ENCODE measurements at regions not wholly inside any gene's neighbourhood (a gene's known extent, or its start where the extent isn't known, plus 50 kb on each side); places are given as distances from the start of the nearest gene placed in this dataset.

DNA sequence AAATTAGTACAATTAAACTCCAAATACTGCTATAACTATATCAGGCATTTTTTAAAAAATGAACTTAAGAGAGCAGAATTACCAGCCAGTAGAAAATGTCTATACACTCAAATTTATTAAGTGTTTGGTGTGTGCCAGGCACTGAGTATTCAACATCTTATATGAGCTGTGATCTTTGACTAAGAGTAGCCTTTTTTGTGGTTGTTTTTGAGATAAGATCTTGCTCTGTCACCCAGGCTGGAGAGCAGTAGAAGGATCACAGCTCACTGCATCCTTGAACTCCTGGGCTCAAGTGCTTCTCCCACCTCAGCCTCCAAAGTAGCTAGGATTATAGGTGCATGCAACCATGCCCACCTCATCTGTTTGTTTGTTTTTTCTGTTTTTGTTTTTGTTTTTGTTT, 102.5 kb upstream of the CELF2 start:
- in situ Hi-C loops (cut with MboI; ENCODE audit: low sequenced_read_pairs) = no loop called here

DNA sequence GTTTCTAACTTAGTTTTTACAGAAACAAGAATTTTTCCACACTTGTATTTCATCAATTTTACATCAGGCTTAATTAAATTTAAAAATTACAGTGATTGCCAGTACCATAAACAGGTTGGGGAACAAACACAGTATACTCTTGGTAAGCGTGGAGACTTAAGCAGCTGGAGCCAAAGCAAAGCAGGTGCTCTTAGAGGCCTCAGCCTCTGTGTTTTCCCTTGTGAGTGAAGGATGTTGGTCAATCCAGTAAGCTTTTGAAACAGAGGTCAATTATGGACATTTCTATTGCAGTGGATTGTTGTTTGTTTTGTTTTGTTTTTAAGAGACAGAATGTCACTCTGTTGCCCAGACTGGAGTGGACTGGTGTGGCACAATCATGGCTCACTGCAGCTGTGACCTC, 100.6 kb upstream of the CELF2 start:
- in situ Hi-C loops (cut with MboI; ENCODE audit: low sequenced_read_pairs) = no loop called here

DNA sequence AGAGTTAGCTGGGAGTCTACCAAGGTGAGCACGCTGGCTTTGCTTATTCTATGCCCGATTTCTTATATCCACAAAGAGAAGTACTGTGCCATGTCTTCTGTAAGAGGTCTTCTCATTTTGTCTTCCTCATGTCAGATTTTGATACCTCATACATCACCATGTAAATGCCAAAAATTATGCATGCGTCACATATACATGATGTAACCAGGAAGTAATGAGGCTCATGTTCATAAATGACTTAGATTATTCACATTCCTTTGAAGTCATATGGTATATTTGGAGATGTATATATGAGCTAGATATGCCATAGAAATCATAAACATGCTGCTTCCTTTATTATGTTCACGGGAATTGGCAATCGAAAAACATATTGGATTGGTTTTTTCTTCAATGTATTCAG, 97.7 kb upstream of the CELF2 start:
- in situ Hi-C loops (cut with MboI; ENCODE audit: low sequenced_read_pairs) = no loop called here

DNA sequence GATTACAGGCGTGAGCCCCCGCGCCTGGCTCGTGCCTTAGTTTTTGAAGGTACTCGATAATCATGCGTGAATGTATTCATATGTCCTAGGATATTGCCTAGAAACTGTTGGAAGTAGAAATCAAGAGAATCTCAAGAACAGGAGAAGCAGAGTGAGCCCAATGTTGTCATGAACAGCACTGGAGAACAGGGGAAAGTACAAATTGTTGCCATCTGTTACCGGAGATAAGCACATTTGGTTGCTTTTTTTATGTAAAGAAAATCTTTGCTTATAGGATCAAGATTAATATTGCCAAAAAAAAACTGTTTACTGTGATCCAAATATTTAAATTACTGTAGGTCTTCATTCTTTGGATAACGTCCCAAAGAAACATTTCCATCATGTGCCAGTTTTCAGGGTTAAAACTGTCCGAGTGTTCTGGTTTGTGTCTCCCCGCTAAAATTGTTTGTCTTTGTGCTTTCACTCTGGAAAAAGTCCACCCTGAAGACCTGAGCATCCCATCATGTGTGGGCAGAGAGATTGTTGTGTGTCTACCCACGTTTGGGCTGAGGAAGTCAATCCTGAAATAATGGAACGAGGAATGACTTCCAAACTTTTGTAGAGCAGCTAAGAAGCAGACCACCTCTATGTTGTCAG, 95.7 kb upstream of the CELF2 start:
- in situ Hi-C loops (cut with MboI; ENCODE audit: low sequenced_read_pairs) = no loop called here

DNA sequence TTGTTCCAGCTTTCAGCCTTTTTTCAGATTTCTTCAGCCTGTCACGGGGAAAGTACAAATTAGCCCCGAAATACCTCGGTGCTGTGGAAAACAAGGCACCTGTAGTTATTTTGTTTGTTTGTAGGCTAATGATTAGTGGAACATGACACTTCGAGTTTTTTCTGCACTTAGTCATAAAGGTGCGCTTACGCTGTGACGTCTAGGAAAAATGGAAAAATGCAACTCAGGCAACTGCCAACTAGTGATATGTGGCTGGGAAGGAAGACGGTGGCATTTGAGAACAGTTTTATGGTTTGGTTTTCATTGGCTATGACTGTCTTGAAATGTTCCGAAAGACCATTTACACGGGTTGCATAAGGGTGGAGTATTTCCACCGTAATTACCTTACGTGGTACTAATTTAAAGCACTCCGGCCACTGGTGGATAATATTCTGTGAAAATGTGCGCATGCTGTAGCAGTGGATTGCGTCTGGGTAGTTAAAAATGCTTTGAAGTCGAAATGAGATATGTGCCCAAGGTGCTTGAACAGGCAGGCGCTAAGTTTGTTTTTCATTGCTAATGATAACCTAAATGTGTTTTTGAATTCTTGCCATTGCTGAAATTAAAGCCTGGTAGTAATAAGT, 94.5 kb upstream of the CELF2 start:
- in situ Hi-C loops (cut with MboI; ENCODE audit: low sequenced_read_pairs) = no loop called here

DNA sequence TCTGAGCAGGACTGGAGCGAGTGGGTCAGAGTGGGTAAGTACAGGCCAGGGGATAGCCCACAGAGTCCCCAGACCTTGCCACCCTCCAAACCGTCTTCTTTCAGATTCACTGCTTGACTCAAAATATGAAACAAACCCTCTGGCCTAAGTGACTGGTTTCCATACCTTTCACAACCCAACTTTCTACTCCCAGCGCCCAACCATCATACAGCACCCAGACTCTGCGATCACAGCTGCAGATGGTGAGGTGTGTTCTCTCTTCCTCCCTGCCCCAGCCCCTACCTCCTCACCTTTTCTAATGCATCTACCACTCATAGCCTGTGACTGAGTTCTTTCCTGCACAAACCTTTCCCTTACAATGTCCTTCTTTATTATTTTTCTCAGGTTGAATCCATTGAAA, 92.0 kb upstream of the CELF2 start:
- in situ Hi-C loops (cut with MboI; ENCODE audit: low sequenced_read_pairs) = no loop called here

DNA sequence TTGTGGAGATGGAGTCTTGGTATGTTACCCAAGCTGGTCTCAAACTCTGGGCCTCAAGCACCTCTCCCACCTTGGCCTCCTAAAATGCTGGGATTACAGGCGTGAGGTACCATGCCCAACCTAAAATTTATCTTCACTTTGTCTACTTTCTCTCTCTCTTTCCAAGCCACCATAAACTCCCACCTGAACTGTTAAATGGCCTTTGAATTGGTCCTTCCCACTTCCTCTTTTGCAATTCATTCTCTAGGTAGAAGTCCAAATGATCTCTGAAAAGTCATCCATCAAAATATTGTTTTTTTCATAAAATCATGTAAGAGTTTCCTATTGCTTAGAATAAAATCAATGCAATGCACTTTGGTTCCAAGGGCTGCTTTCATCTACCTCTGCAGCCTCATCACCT, 90.1 kb upstream of the CELF2 start:
- in situ Hi-C loops (cut with MboI; ENCODE audit: low sequenced_read_pairs) = no loop called here

DNA sequence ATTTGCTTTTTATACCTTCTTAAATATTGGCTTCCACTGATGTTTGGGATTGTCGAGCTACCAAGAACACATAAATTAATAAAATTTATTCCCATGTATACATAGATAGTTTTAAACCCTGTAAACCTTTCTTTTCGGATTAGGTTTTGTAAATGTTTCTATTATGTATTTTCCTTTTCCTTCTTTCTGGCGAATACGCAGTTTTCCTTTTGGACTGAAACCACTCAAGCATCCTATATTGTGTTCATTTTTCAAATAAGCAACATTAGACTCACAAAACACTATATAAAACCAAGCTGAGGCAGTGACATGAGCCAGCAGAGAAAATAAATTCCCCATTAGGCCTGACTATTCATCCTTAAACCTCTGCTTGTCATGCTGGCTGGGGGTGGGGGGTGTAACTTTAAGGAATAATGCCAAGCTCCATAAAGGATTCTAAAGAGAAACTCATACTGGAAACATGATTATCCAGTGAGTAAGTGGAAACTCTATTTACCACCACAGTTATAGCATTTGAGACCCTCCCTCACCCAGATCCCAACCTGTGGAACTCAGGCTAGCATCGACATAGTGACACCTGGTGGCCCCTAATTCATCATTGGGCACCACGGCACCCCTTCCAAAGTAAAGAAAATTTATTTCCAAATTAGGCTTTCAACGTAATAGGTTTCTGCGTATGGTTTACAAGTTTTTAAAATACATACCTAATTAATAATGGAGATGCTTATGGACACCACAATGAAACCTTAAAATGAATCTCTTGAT, 86.5 kb upstream of the CELF2 start:
- in situ Hi-C loops (cut with MboI; ENCODE audit: low sequenced_read_pairs) = no loop called here

DNA sequence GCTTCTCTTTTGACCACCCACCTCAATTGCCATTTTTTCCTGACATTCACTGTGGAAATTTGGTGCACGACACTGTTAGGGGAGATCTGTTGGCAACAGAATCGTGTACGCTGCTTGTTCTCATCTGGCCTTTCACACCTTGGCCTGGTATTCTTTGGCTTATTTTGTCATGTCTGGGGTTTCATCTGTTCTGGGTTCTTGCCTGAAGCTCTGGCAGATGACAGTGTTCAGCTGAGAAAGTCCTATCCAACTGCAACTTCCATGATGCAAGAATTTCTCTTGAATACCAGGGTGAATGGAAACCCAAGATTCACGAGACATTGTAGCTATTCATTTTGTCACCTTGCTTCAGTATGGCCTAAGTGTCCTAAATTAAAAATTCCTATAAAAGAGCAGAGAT, 82.6 kb upstream of the CELF2 start:
- in situ Hi-C loops (cut with MboI; ENCODE audit: low sequenced_read_pairs) = no loop called here

DNA sequence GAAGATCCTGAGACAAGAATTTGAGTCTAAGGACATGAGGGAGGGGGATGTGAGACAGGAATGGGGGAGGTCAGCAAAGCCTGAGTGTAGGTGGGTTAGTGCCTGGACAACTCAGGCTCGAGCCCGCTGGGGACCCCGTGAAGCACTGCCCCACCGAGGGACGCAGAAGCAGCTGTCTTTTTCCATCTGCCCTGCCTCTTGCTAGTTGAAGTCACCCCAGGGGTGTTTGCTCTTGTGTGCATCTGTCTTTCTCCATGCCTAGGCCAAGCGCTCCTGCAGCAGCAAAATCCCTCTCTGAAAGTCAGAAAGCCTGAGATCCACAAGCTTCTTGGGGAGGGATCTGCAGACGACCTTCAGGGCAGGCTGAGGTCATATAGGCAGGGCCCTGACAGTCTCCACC, 79.0 kb upstream of the CELF2 start:
- in situ Hi-C loops (cut with MboI; ENCODE audit: low sequenced_read_pairs) = no loop called here

DNA sequence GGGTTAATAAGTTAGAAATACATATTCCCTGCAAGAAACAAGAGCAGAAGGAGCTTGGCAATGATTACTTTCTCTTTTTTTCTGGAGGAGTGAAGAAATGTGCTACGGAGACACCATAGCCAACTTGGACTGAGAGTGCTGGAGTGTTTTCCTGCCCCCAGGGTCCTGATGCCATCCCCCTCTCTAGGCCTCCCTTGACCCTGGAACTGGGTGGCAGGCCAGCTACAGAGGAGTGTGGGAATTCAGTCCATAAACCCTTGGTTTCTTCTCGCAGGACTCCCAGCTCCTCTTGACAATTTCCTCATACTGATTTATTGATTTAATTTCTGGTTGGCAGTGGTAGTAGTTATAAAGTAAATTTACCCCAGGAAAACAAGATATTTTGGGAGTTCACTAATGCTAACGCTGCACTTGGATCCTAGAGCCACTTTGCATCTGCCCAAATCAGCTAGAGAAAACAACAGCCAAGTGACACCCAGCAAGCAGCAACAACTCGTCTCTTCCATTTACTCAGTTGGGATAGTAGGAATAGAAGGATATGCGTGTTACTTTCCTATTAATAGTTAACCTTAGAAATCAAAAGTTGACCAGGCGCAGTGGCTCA, 76.4 kb upstream of the CELF2 start:
- in situ Hi-C loops (cut with MboI; ENCODE audit: low sequenced_read_pairs) = no loop called here

DNA sequence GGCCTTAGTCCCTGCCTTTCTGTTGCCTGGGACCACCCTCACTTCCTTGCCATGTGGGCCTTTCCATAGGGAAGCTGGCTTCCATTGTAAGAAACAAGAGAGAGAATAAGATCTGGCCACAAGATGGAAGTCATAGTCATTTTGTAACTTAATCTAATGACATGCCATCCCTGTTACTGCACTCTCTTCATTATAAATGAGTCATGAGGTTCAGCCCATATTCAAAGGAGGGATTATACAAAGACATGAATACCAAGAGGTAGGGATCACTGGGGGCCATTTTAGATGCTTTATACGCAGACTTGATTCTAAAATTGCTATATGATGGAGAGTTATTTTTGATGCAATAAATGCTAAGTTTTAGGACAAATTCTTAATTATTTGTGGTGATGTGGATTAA, 75.2 kb upstream of the CELF2 start:
- in situ Hi-C loops (cut with MboI; ENCODE audit: low sequenced_read_pairs) = no loop called here

DNA sequence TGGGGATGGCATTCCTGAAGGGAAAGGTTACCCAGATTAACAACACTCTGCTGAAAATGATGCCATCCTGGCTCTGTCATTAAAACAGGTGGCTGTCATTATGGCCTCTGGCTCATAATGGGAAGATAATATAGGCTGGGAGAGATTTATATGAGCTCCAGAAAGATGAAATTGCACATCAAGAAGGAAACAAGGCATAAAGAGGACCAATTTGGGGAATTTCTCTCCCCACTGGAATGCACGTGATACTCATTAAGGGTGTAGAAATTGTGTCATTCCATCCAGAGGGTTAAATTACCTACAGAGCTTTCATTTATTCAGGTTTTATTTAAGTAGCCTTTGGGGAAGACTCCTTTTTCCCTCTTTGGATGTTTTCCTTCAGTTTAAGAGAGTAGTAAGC, 71.6 kb upstream of the CELF2 start:
- in situ Hi-C loops (cut with MboI; ENCODE audit: low sequenced_read_pairs) = no loop called here

DNA sequence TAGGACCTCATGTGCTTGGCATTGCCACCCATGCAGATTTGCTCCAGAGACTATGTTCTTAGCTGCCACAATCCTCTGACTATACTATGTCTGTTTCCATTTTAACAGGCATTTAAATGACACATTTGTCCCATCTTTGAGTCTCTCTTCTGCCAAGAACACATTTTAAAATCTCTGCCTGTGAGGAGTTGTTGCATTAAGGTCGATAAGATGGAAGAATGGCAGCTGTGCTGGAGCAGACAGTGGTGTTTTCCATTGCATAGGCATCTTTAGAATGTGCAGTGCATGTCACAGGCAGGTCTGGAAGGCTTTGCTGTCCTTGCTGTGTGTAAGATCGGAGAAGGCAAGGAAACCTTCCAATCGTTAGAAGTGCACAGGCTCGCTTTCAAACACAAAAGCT, 70.9 kb upstream of the CELF2 start:
- in situ Hi-C loops (cut with MboI; ENCODE audit: low sequenced_read_pairs) = no loop called here

DNA sequence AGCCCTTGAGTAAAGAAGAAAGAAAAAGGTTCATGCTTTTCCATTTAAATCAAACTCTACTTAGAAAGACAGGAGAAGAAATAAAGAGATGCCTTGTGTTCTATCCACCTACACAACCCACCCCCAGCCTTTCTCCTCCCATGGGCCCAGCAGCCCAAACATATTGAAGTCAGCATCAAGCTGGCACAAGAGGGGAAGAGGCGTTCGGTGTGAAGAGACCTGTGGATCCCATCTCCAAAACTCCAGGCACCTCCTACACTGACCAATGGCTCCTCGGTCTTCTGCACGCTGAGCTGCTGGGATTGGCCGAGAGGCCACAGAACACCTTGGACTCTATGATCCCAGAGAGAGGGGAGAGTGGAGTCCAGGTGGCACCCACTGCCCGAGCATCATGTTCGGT, 66.0 kb upstream of the CELF2 start:
- in situ Hi-C loops (cut with MboI; ENCODE audit: low sequenced_read_pairs) = no loop called here

DNA sequence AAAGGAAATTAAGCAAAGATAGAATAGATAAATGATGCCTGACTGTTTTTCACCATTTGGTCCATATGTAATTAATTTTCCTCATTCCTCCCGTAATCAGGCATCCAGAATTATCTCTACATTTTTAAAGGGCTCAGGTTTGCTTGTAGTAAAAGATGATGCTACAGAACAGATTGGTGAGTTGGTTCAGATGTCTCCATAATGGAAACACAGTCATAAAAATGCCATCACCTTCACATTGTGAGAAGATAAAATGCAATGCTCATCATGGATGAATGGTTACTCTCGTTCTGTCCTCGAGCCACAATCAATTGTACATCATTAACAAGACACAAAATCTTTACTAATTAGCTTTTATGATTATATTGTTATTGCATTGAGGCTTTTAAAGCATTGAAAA, 64.9 kb upstream of the CELF2 start:
- in situ Hi-C loops (cut with MboI; ENCODE audit: low sequenced_read_pairs) = no loop called here

DNA sequence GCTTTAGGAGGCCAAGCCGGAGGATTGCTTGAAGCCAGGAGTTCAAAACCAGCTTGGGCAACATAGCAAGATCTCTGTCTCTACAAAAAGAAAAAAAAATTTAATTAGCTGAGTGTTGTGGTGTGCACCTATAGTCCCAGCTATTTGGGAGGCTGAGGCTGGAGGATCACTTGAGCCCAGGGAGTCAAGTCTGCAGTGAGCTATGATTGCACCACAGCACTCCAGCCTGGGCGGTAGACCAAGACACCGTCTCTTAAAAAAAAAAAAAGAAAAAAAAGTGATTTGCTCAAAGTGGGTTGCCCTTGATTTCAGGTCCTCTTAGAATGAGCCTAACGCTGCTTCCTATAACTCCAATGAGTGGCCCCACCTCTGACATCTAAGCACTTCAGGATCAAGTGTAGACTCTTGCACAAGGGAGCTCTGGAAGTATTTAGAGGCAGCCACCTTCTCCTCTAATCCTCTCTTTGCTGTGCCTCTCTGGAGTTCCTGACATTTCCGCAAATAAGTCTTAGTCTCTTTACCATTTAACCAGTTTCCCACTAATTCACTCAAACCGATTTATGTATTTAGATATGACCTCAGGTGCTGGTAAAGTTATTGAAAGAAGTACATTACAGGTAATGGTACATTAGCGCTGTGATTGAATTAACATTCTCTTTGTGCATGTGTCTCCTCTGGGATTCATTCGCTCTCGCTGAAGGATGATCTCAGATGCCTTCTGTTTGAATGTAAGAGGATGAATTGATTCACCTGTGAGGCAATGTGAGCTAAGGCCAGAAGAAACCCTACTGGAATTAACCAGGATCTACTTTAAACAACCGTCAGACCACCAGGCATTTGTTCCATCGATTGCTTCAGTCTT, 60.8 kb upstream of the CELF2 start:
- in situ Hi-C loops (cut with MboI; ENCODE audit: low sequenced_read_pairs) = no loop called here

DNA sequence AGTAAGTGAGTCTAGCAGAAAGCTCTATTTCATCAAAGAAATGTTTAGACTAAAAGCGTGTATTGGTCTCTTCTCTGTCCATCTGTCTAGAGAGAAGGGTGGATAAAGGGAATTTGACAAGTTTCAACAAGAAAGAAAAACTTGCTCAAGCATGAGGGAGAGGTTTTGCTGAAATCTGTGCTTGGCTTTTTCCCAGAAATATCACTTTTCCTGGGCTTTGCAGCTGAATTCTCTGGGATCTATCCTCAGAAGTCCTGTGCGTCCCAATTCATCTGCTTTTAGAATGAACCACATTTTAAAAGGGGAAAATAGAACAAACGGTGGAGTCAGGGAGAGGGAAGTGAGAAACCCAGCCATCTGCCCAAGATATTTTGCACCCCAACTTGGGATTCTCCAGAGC, 59.6 kb upstream of the CELF2 start:
- in situ Hi-C loops (cut with MboI; ENCODE audit: low sequenced_read_pairs) = no loop called here

DNA sequence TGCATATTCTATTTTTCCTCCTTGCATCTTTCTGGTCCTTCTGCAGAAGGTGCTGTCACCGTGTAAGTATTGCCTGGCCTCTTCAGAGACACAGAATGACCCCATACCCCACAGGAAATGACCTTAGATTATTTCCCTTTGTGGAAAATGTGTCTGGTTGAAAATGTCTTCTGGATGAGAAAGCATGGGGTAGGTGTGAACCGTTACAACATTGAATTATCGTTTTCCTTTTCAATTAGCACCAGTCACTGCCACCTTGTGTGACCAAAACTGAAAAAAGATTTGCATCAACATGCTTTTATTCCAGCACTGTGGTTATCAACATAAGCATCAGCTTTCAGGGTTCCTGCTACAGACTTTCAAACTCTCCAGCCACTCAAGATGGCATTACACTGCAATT, 58.0 kb upstream of the CELF2 start:
- in situ Hi-C loops (cut with MboI; ENCODE audit: low sequenced_read_pairs) = no loop called here

DNA sequence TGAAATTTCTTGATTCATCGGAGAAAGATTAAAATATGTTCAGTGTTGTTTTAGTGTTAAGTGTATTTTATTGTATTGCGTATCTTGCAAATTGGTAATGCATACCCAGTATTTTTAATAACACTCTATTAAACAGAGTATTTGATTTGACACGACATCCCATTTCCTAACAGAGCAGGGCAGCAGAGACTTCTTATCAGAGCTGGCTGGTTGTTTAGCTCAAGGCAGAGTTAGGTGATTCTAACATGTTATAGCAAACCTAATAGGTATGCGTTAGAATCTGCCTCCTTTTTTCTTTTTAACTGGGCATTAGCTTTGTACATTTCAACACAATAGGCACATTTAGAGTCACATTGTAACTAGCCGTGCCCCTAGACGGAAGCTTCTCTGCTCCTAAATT, 57.1 kb upstream of the CELF2 start:
- in situ Hi-C loops (cut with MboI; ENCODE audit: low sequenced_read_pairs) = no loop called here

DNA sequence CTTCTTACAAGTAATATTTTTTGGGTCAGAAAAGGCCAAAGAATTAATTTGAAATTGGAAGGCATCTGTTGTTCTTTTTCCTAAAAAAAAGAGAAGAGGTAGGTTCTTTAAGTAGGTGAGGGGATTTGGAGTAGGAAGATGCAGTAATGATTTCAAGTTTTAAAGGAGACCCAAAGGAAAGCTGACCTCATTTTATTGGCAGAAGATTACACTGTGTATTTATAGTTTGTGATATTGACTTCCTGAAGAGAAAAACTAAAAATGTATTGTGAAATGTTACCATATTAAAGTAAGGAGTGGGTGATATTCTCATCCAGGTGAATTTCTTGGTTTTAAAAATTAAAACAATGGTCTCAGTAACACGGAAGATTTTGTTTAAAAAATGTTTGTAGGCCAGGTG, 56.6 kb upstream of the CELF2 start:
- in situ Hi-C loops (cut with MboI; ENCODE audit: low sequenced_read_pairs) = no loop called here

Data from HL-60/S4 treated with retinoic acid at 250 ng/mL for 4 days and 3 days (cell line).